HG03097 (cell line): ENCODE measurements at regions not wholly inside any gene's neighbourhood (a gene's known extent, or its start where the extent isn't known, plus 50 kb on each side); places are given as distances from the start of the nearest gene placed in this dataset.

Experiments
- ATAC-seq: cut with Tn5 transposase; IDR thresholded peaks from one replicate; pipeline ENCODE4 v1.9.1; 2021; ENCODE audit not compliant: unreplicated experiment, low FRiP score

DNA sequence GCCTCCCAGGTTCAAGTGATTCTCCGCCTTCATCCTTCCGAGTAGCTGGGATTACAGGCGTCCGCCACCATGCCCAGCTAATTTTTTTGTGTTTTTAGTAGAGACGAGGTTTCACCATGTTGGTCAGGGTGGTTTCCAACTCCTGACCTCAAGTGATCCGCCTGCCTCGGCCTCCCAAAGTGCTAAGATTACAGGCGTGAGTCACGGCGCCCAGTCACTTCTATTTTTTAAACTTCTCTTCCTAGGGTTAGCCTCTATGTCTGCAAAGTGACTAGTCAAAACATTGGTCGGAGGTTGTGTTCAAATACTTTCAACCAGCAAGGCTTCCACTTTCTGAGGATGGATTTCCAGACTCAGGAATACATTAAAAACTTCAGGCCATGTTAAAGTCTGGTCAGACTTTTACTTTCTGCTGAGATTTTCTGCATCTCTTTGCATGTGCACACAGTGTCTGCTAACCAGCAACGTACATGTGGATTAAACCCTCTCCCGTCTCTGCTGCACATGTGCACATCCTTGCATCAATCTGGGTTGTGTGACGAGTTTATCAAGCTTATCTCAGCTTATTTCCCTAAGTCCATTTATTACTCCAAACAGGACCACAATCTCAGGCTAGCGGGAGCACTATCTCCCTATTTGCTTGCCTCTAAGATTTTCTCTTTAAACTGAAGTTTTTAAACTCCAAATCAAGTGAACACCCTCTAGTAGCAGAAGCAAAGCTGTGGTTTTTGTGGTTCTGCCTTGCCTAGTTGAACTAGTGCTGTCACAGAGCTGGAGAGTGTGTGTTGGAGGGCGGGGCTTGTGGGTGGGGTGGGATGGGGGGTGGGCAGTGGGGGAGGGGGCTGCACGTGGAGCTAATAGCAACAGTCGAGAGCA lies 525.2 kb upstream of the GOT2 start:
- no peak for ATAC-seq

DNA sequence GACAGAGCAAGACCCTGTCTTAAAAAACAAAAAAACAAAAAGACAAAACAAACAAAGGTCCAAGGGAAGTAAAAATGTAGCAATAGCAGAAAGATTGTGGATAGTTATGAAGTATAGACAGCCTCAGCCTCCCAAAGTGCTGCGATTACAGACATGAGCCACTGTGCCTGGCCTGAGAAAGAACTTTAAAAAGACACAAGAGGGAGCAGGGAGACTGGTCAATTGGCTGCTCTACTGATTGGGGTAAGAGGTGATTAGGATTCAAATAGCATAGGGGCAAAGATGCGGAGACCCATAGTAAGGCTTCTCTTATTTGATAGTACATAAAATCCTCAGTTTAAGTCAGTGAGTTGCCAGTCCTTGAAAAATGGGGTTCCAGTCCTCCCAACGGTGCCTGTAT lies 518.2 kb upstream of the GOT2 start:
- ATAC-seq: no peak

DNA sequence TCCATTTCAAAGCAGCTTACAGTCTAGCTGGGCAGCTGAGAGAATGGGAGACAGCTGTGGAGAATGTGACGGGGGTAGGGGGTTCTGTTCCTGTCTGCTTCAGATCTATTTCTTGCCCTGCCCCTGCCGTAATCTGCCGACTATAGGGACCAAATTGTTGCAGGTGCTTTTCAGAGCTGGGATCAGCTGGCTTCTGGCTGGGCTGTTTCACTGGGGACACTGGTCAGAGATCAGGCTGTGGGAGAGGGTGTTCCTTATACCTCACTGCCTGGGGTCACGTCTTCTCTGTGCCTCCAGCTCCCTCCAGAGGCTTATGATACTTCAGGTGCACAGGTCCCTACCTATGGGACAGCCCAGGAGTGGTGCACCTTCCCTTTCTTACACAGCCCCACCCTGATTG lies 514.9 kb upstream of the GOT2 start:
- no peak for ATAC-seq

DNA sequence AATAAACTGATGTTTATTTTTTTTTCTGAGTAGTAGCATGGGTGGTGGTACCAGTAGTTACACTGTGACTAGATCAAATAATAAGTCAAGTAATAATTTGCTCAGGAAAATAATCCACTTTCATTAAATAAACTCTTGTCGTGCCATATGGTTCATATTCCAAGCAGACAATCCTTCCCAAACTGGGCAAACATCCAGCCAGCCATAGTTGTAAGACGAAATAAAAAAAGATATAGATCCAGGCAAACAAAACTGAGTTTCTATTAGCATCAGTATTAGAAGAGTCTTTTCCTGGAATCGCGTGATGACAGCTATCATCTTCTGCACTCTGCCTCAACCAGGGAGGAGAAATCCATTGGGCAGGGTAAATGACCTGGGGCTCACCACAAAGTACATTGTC lies 508.4 kb upstream of the GOT2 start:
- ATAC-seq: no peak

DNA sequence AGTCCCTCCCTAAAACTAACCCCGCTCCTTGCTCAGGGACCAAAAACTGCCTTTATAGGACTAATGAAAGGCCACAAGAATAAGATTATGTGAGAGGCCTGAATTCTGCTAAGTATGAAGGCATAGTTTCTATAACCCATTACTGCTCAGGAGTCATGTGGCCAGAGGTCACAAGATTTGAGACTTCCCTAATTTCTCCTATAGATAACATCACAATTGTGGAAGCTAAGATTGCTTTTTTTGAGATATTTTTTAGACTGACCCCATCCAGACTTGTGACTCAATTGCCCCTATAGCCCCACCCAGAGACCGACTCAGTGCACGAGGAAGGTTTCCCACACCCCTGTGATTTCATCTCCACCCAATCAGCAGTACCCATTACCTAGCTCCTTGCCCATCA lies 504.1 kb upstream of the GOT2 start:
- no peak for ATAC-seq

DNA sequence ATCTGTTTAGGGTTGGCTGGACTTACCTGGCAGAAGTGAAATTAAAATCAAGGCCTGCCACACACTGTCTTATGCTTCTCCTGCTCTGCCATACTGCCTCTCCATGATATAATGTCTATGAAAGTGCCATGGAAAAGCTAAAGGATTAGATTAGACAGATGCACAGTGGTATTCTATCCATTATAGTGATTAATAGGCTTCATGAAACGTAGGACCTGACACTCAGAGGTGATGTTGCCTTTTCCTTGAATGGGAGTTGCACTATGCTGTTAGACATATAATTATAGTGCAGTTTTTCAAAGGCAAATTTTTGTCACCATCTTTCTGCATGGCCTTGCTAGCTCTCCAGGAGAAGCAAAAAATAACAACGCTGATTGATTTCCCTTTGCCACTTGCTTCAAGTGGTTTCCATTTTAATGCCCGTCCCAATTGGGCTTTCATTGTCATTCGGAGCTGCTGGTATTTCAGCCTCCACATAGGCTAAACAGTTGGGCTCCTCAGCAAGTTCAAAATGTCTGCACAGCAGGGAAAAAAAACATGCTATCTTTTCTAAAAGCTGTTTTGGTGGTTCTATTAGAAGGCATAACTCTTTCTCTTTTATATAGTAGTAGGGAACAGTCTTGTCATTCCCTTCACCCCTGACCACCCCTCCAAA lies 502.8 kb upstream of the GOT2 start:
- ATAC-seq: no peak

DNA sequence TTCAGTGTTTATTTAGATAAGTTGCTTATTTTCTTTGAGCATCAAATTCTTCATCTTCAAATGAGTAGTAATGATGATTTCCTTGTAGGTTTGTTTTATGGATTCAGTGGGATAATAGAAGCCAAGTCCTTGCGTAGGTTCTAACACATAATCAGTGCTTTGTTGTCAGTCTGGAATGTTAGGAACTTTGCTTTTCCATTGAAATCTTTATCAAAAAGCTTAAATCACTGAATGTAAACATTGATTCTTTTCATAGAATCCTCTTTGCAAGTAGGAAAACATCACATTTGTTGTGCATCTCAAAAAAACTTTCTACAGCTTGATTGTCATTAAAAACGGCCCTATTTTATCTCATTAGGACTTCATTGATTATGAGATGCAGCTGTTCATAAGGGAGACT lies 490.3 kb upstream of the GOT2 start:
- ATAC-seq: no peak

DNA sequence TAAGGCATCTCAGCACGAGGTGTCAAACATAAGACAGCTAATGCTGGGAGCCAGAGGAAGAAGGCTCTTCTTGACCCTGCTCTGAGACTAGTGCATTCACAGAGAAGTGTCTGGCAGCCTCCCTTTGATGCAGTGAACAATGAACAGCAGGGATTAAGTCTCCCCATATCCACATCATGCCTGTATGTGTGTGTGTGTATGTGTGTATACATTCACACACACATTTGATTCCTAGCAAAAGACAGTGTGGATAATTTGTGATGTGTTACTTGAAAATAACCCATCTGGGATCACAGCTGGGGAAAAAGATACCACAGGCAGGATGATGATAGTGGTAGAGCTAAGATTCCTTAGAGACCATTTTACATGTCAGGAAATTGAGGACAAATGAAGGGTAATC lies 485.9 kb upstream of the GOT2 start:
- no peak for ATAC-seq

DNA sequence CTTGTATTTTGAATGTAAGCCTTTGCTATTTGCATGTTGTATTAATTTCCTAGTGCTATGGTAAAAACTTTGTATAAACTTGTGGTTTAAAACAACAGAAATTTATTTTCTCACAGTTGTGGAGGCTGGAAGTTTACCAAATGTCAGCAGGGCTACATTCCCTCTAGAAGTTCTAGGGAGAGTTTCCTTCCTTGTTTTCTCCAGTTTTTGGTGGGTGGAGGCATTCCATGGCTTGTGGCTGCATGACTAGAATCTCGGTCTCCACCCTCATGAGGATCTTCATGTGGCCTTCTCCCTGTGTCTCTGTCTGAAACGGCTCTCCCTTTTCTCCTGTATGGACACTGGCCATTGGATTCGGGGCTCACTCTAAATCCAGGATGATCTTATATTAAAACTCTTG lies 482.2 kb upstream of the GOT2 start:
- no peak for ATAC-seq

DNA sequence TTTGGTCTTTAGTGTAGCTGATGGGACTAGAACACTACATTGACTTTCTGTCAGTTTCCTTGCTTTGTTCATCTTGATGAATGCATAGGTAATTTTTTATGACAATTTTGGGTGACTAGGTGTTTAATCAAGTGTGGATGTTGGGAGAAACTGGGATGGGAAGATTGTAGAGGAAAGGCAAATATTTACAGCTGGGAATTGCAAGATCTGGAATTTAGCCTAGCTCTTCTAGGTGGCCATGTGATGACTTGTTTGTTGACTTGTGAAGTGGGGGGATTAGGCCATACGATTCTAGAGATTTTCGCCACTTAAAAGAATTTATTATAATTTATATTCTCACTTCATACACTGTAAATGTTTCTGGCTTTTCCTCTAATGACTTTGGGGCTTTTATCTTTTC lies 480.3 kb upstream of the GOT2 start:
- no peak for ATAC-seq

DNA sequence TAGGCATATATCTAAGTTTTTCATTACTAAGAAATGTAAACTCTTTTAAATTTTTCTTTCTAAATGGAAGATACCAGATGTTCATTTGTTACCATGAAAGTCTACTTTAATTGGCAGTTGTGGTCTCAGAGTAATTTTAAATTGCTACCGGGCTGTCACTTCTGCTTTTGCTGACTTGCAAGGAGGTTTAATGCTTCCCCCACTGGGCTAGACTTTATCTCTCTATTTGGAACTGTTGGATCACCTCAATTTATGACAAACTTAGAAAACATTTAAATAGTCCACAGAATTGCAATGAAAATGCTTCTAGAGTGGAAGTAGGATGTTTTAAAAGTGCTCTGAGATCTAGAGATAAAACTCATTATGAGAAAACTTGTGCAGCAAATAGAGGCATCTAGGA lies 479.8 kb upstream of the GOT2 start:
- ATAC-seq: no peak

DNA sequence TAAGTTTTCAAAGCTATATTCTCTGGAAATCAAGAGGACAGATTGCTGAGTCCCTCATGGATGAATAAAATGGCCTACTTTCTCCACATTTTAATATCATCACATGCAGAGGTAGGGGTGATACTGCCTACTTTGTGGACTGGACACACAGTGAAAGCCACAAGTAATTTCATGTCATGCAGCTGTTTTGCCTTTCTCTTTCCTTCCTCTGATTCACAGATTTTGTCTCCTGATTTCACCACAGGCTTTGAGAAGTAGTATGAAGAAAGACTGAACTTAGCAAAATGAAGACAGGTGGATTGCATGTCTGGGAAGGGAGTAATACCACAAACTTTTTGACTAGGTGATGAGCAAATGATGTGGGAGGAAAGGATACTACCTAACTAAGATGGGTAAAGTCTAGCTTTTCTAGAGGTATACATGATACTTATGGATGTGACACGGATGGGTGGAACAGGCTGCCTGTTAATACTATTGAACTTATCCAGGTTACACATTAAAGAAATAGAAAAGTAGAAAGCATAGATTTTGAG lies 478.4 kb upstream of the GOT2 start:
- no peak for ATAC-seq

DNA sequence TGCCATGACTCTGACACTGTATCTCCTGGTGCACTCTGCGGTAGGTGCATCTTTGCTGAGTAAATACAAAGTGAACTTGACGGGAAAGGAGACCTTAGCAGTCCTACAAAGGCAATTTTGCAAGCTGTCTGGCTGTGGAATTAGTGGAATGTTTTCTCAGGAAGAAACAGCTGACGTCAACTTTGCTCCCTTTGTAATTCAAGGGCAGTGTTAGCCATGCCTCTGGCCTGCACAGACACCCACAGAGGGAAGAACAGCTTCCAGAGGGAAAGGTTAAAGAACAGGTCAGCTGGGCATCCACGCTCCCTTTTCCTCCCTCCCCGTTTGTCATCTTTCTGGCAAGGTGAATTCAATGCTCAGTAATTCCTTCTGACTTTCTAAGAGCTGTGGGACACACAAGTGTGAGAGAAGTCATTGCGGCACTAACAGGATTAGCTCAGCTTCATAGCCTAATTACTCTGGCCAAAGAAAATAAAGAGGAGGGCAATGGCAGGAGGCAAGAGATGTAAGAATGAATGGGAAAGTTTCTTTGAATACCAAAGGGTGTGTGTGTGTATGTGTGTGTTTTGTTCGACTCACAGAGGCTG lies 476.9 kb upstream of the GOT2 start:
- no peak for ATAC-seq

DNA sequence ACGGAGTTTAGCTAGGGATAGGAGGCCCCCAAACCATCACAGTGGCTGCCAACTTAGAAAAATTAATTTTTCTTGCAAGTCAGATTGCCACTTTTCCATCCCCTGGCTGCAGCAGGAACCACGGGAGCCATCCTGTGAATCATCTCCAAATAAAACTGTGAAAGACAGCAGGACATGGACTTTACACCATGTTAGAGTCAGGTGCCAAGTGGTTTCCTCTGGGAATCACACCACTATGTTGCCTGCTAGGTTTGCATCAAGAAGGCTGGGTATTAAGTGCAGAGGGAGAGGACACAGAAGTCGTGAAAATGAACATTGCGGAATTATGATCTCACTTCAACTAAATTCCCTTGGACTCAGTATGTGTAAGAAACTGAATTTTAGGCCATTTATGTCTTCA lies 471.3 kb upstream of the GOT2 start:
- ATAC-seq: no peak

DNA sequence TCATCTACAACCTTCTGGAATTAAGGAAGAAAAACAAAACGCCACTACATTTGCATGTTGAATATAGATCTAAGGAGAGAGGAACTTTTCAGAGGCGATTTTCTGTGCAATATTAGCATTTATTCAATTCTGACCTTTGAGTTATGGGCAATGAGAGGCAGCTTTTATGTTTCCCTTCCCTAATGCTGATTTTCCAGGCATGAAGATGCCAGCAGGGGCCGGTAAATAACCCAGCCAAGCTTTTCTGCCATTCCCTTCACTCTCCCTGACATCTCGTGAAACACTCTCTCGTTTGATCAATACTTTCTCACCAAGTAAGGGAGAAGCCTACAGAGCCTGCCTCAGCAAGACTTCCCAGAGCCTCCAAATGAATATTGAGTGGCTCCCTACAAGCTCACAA lies 470.5 kb upstream of the GOT2 start:
- no peak for ATAC-seq

DNA sequence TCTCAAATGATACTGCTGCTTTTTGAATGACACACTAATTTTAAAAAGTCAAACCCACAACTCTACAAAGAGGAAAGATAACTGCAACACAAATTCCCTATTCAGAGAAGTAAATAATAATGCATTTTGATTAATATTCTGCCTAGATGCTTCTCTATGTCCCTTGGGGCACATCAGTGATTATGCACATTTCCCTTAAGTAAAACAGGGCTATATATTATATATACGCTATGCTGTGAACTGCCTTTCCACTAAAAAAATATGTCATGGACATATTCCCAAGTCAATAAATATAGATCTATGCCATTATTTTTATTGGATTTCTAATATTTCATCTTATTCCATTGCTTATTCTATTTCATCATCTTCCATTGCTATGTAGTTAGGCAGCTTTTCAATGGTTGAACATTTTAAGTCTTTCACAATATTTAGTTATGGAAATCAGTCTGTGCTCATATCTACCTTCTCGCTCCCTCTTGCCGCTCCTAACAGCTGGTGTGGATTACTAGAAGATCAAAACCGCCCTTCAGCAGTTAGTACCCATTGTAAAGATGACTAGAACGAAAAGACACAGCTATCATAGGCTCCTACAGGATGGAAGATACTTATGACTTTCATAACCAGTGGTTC lies 468.2 kb upstream of the GOT2 start:
- ATAC-seq: no peak

DNA sequence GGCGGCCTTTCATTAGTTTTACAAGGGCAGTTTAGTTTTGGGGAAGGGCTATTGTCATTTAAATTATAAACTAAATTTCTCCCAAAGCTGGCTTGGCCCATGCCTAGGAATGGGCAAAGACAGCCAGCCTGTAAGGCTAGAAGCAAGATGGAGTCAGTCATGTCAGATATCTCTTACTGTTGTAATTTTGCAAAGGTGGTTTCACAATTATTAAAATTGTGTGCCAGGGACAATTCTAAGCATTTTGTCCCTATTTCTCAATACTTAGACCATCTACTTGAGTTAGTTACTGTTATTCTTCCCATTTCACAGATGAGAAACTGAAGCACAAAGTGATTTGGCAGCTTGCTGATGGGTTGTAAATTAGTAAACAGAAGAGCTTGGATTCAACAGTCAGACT lies 467.7 kb upstream of the GOT2 start:
- ATAC-seq: no peak

DNA sequence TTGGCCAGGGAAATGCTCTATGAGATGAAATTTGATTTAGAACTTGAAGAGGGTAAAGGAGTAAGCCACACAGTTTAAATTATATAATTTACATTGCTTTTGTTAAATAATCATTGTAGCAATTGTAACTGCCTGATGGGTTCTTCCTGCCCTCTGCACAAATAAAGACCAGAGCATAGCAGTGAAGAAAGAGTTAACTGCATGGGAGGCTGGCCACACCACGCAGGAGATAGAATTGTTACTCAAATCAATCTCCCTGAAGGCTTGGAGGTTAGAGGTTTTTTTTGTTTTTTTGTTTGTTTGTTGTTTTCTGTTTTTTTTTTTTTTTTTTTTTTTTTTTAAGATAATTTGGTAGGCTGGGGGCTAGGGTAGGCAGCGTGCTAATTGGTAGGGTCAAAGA lies 467.0 kb upstream of the GOT2 start:
- no peak for ATAC-seq

DNA sequence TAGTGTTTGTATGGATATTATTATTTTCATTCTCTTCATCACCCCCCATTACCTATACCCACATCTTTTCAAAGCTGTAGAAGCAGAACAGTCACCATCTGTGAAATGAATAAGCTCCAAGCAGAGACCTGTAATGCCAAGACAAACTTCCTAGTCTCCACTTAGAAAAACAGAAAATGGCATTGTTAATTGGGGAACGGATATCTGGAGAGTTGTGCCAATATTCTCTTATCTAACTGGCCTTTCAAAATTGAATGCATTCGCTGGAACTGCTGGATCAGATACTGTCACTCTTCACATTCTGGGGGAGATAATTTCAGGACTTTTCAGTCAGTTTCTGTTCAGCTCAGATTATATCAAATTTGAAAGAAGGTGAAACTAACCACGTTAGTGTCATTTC lies 464.4 kb upstream of the GOT2 start:
- no peak for ATAC-seq

DNA sequence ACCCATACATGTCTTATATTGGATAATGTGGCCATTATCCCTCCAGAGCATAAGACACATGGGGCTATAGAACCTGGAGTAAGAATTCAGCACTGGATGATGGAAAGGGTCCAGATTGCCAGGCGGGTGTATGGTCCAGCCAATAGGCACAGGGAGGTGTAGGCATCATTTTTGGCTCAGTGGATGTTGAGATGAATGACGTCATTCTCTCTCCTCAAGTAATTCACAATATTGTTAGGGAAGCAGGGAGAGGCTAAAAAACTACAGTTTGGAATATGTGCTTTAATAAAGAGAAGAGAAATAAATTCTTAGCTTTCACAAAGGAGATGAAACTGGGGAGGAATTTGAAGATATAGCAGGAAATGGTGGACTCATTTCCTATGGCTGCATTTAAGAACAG lies 461.1 kb upstream of the GOT2 start:
- ATAC-seq: no peak

DNA sequence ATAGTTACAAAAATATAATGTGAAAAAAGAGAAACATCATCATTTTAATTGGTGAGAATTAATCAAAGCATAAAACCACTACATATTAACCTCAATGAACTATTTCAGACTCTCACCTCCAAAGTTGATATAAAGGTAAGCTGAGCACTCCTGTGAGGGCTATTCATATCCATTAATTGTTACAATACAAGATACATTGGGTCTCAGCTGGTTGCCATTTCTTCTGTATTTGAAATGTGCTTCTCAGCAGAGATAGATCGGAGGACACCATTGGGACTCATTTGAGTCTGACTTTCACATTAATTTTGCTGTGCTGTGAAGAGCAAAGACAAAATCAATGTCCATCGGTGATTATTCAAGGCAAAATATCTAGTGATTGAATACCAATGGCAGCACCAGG lies 459.5 kb upstream of the GOT2 start:
- no peak for ATAC-seq
